ENCODE measurements at regions not wholly inside any gene's neighbourhood (a gene's known extent, or its start where the extent isn't known, plus 50 kb on each side); places are given as distances from the start of the nearest gene placed in this dataset.
A peak's percentile ranks its signal among the peaks of the same experiment; 100 is the strongest.

DNA sequence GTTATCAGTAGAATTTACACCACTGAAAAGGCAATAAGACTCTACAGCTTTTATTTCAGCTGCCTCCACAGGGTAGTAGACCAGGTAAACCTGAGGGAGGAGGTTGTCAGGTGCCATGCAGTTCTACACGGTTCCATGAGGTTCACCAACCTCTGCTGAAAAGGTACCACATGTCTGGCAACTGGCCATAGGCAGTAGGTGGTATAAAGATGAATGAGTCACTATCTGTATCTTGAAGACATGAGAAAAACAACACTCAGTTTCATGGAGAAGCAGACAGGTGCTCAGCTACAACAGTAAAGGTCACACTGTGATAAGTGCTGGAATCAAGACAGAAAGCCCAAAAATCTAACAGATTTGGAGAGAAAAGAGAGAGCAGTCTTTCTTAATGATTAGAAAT is 145.4 kb downstream of the PTGER3 start:
- no peak for TF ChIP-seq EZH2phosphoT487 (IDR thresholded peaks at IDR 0.05; ENCODE audit: borderline replicate concordance)
- TF ChIP-seq, protein P1, sequence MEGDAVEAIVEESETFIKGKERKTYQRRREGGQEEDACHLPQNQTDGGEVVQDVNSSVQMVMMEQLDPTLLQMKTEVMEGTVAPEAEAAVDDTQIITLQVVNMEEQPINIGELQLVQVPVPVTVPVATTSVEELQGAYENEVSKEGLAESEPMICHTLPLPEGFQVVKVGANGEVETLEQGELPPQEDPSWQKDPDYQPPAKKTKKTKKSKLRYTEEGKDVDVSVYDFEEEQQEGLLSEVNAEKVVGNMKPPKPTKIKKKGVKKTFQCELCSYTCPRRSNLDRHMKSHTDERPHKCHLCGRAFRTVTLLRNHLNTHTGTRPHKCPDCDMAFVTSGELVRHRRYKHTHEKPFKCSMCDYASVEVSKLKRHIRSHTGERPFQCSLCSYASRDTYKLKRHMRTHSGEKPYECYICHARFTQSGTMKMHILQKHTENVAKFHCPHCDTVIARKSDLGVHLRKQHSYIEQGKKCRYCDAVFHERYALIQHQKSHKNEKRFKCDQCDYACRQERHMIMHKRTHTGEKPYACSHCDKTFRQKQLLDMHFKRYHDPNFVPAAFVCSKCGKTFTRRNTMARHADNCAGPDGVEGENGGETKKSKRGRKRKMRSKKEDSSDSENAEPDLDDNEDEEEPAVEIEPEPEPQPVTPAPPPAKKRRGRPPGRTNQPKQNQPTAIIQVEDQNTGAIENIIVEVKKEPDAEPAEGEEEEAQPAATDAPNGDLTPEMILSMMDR (conservative IDR thresholded peaks at IDR 0.05; ENCODE audit: low read length), result no peak
- Histone ChIP-seq H3K4me2 (ENCODE audit: low read depth, low read length, poor library complexity, severe bottlenecking) (no peak overlapping the region), H2AFZ (ENCODE audit: low read length) (no peak overlapping the region), H3K36me3 (ENCODE audit: insufficient read depth, low read length) (no peaks in the 10 kb centered on the region), H3K79me2 (ENCODE audit: insufficient read depth, low read length) (no peaks in the 10 kb centered on the region), H4K20me1 (ENCODE audit: insufficient read depth, low read length, poor library complexity, severe bottlenecking) (no peaks in the 10 kb centered on the region), H3K9me3 (ENCODE audit: insufficient read depth, low read depth, low read length) (no peaks in the 10 kb centered on the region; the same call in 1 of the 2 replicates), H3K9ac (ENCODE audit: low read depth, low read length, poor library complexity, severe bottlenecking) (no peak overlapping the region), H3K4me1 (ENCODE audit: insufficient read depth, low read length, poor library complexity, severe bottlenecking) (peaks cover 10% of the 10 kb centered on the region), H3K9me2 (replicated peaks; ENCODE audit: low read depth, low read length) (no peaks in the 10 kb centered on the region), H3K4me3 (ENCODE audit: low read length, poor library complexity, severe bottlenecking) (no peak overlapping the region), H3K27me3 (ENCODE audit: insufficient read depth, low read length, poor library complexity, severe bottlenecking) (no peaks in the 10 kb centered on the region), H3F3A (ENCODE audit: low read depth) (no peaks in the 10 kb centered on the region)

DNA sequence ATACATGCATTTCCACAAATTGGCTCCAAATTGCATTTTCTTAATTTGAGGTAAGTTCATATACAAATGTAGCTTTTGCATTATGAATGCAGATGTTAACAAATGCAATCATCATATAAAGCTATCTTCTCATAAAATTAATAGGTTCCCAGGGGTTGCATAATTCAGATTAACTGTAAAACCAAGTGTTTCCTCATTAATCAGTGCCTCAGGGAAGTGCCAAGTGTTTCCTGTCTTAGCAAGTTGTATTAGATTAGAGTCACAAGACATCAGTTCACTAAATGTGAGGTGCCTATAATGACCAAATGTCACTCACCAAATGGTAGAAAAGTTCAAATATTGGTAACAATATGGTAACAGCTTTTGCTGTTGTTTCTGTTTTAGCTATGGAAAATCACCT is 140.8 kb downstream of the PTGER3 start:
- Histone ChIP-seq H3K4me1 (ENCODE audit: insufficient read depth, low read length, poor library complexity, severe bottlenecking) (peaks cover 48% of the 10 kb centered on the region), H3K79me2 (ENCODE audit: insufficient read depth, low read length) (no peaks in the 10 kb centered on the region), H3K4me2 (ENCODE audit: low read depth, low read length, poor library complexity, severe bottlenecking) (peak overlapping the region; percentile 4), H3K36me3 (ENCODE audit: insufficient read depth, low read length) (no peaks in the 10 kb centered on the region), H3K9me2 (replicated peaks; ENCODE audit: low read depth, low read length) (no peaks in the 10 kb centered on the region), H3K9me3 (ENCODE audit: insufficient read depth, low read depth, low read length) (no peaks in the 10 kb centered on the region; the same call in 1 of the 2 replicates), H4K20me1 (ENCODE audit: insufficient read depth, low read length, poor library complexity, severe bottlenecking) (no peaks in the 10 kb centered on the region), H3F3A (ENCODE audit: low read depth) (peaks cover 18% of the 10 kb centered on the region), H2AFZ (ENCODE audit: low read length) (no peak overlapping the region), H3K4me3 (ENCODE audit: low read length, poor library complexity, severe bottlenecking) (no peak overlapping the region), H3K27me3 (ENCODE audit: insufficient read depth, low read length, poor library complexity, severe bottlenecking) (no peaks in the 10 kb centered on the region), H3K9ac (ENCODE audit: low read depth, low read length, poor library complexity, severe bottlenecking) (no peak overlapping the region)
- TF ChIP-seq, protein P1 (conservative IDR thresholded peaks at IDR 0.05; ENCODE audit: low read length), result no peak
- peak; percentile 58; the same call in 1 of the 2 replicates for TF ChIP-seq EZH2phosphoT487 (IDR thresholded peaks at IDR 0.05; ENCODE audit: borderline replicate concordance)

GRCh38 chr1:70907563-70908310 is 139.9 kb downstream of the PTGER3 start:
- H3K9me2 ChIP-seq (replicated peaks; ENCODE audit: low read depth, low read length), result no peaks in the 10 kb centered on the region
- H3F3A ChIP-seq (ENCODE audit: low read depth), result peaks cover 18% of the 10 kb centered on the region
- H3K9ac ChIP-seq (ENCODE audit: low read depth, low read length, poor library complexity, severe bottlenecking), result peak overlapping the region; percentile 49
- TF ChIP-seq, protein P1 (conservative IDR thresholded peaks at IDR 0.05; ENCODE audit: low read length), result no peak
- TF ChIP-seq EZH2phosphoT487 (IDR thresholded peaks at IDR 0.05; ENCODE audit: borderline replicate concordance), result no peak
- no peaks in the 10 kb centered on the region for H3K79me2 ChIP-seq (ENCODE audit: insufficient read depth, low read length)
- H3K36me3 ChIP-seq (ENCODE audit: insufficient read depth, low read length), result no peaks in the 10 kb centered on the region
- no peak overlapping the region for H3K4me3 ChIP-seq (ENCODE audit: low read length, poor library complexity, severe bottlenecking)
- no peaks in the 10 kb centered on the region; the same call in 1 of the 2 replicates for H3K9me3 ChIP-seq (ENCODE audit: insufficient read depth, low read depth, low read length)
- peaks cover 48% of the 10 kb centered on the region for H3K4me1 ChIP-seq (ENCODE audit: insufficient read depth, low read length, poor library complexity, severe bottlenecking)
- H4K20me1 ChIP-seq (ENCODE audit: insufficient read depth, low read length, poor library complexity, severe bottlenecking), result no peaks in the 10 kb centered on the region
- no peaks in the 10 kb centered on the region for H3K27me3 ChIP-seq (ENCODE audit: insufficient read depth, low read length, poor library complexity, severe bottlenecking)
- H3K4me2 ChIP-seq (ENCODE audit: low read depth, low read length, poor library complexity, severe bottlenecking), result peak overlapping the region; percentile 64
- no peak overlapping the region for H2AFZ ChIP-seq (ENCODE audit: low read length)
